A549 (cell line): ENCODE measurements at regions not wholly inside any gene's neighbourhood (a gene's known extent, or its start where the extent isn't known, plus 50 kb on each side); places are given as distances from the start of the nearest gene placed in this dataset.

ENCODE experiments used
- KDM1A ChIP-seq: fragments of 200-600 bp; sonication (generic); IDR thresholded peaks from 2 replicates; pipeline ENCODE4 v1.6.1; 2016; ENCODE audit warnings: low read depth, mild to moderate bottlenecking
- NPAS2 ChIP-seq: fragments of 250-450 bp; sonication (Bioruptor Pico); IDR thresholded peaks from 2 replicates; pipeline ENCODE4 v1.8.0; 2022; ENCODE audit warnings: mild to moderate bottlenecking, moderate library complexity, borderline replicate concordance

GRCh38 chr9:105994970-105995369 lies 300.6 kb downstream of the TMEM38B start:
- TF ChIP-seq KDM1A: no peak
- no peak for TF ChIP-seq NPAS2 (CRISPR knock-in tag)
